HG03432 (cell line): ENCODE measurements at regions not wholly inside any gene's neighbourhood (a gene's known extent, or its start where the extent isn't known, plus 50 kb on each side); places are given as distances from the start of the nearest gene placed in this dataset.

Experiments
- ATAC-seq: cut with Tn5 transposase; IDR thresholded peaks from one replicate; pipeline ENCODE4 v1.9.1; 2021; ENCODE audit warnings: mild to moderate bottlenecking, moderate library complexity; ENCODE audit not compliant: unreplicated experiment

- ATAC-seq, result no peak
Measured at GRCh38 chr4:160872491-160872890, 1291.3 kb downstream of the FSTL5 start.

- ATAC-seq, result no peak
Measured at GRCh38 chr4:160877087-160877790, 1286.6 kb downstream of the FSTL5 start.

- ATAC-seq, result no peak
Measured at GRCh38 chr4:160880180-160880579, 1283.6 kb downstream of the FSTL5 start.

GRCh38 chr4:160887668-160888067 lies 1276.1 kb downstream of the FSTL5 start:
- ATAC-seq, result no peak

DNA sequence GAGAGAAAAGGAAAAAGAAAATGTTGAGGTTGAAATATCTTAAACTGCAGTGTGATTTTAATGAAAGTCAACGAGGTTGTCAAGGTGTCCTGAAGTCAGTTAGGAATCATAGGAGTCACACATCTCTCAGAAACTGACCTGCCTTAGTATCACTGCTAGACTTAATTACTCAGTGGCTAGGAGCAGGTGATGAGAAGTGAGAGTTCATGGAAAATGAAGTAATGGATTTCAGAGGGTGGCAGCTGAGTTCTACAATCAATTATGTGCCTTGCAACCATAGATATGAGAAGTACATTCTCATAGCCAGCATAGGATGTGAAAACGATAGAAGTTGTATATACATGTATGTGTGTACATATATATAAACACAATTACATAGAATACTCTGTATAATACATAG lies 1269.7 kb downstream of the FSTL5 start:
- no peak for ATAC-seq

GRCh38 chr4:160894809-160895208 lies 1269.0 kb downstream of the FSTL5 start:
- ATAC-seq, result no peak

GRCh38 chr4:160927311-160927710 lies 1236.5 kb downstream of the FSTL5 start:
- no peak for ATAC-seq

GRCh38 chr4:160928482-160928881 lies 1235.3 kb downstream of the FSTL5 start:
- no peak for ATAC-seq

DNA sequence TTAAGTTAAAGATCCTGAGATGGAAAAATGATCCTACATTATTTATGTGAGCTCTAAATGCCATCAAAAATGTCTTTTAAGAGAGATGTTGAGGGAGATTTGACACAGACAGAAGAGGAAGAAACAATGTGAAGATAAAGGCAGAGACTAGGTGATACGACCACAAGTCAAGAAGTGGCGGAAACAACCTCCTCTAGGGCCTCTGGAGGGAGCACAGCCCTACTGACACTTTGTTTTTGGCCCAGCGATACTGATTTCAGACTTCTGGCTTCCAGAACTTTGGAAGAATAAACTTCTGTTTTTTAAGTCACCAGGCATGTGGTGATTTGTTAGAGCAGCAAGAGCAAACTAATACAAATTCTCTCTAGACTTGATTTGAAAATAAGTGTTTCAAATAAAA lies 1216.1 kb downstream of the FSTL5 start:
- ATAC-seq, result no peak

- ATAC-seq, result no peak
Measured at GRCh38 chr4:160956875-160957274, 1206.9 kb downstream of the FSTL5 start.

DNA sequence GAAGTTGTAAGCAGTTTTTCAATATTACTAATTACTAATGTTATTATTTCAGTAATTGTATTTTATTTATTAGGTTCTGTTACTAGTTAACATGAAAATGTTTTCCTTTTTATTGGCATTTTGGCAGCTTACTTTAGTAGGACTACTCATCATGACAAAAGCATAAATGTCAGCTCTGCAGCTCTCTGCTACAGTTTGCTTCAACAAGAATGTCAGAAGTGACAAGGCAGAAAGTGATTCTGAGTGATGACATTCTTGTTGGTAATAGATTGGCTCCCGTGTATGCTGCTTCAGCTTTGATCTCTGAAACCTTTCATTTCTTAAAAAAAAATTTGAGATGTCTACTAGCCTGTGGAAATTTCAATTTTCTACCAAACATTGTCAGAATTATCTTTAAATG lies 1193.9 kb downstream of the FSTL5 start:
- ATAC-seq, result no peak

- no peak for ATAC-seq
Measured at GRCh38 chr4:160980091-160980490, 1183.7 kb downstream of the FSTL5 start.

DNA sequence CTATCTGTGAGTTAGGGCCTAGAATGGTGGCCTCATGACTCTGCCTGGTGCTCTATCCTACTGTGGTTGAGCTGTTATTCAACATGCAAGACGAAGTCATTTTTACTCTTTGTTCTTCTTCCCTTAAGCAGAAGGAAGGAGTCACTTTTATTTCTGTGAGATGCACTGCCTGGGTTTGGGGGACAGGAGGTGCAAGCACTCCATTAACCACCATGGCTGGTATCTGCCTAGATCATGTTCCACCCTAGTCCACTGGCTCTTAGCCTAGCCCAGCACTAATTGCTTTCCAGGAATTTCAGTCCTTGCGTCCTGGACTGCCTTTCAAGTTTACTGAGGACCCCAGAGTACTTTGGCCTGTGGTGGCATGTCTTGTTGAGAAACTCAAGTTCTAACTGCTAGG lies 1182.7 kb downstream of the FSTL5 start:
- ATAC-seq, result no peak

GRCh38 chr4:160983035-160983434 lies 1180.8 kb downstream of the FSTL5 start:
- ATAC-seq, result no peak

GRCh38 chr4:161002386-161002785 lies 1161.4 kb downstream of the FSTL5 start:
- ATAC-seq, result no peak

DNA sequence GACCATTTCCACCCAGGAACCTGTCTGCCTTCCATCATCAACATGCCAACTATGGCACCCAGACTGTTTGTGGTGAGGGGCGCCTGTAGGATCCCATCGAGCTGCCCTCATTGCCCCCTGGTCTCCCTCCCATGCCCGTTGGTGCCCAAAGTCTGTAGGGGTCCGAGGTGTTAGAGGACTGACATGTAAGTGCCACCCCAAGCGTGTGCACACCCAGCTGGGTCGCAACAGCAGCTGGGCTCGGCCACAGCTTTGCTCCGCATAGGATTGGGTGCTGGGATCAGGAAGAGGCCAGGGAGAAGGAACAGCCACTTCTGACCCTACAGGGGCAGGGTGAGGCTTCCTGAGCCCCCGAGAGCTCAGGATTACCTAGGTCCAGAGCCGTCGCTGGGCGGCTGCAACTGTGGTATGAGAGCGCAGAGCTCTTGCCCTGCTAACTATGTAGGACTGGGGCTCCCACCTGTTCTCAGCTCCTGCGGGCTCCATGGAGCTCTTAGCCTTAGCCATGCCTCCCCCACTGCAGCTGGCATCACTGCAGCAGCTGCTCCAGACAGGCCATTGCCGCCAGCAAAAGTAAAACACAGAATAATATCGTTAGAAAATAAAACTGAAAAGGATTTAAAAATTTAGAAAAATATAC lies 1160.3 kb downstream of the FSTL5 start:
- ATAC-seq, result no peak

- ATAC-seq, result no peak
Measured at GRCh38 chr4:161005746-161006145, 1158.1 kb downstream of the FSTL5 start.

DNA sequence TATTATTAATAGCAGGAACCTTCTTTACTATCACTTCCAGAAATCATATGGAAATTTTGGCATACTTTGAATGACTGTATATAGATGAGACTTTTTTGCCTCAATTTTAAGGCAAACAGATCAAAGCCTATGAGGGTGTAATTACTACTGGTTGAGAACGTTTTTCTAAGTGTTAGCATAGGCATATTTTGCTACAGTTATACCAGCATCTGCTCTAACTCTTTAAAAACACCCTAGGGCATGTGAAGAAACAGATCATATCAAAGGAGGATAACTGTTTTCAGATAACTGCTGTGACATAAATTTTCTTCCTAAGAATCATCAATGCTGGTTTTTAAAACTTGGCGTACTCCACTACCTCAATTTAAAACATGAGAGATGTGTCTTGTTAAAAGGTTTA lies 1155.3 kb downstream of the FSTL5 start:
- ATAC-seq, result no peak

GRCh38 chr4:161010227-161010626 lies 1153.6 kb downstream of the FSTL5 start:
- ATAC-seq, result no peak
